ENCODE measurements at regions not wholly inside any gene's neighbourhood (a gene's known extent, or its start where the extent isn't known, plus 50 kb on each side); places are given as distances from the start of the nearest gene placed in this dataset.
"Not testable (repeated sequence)": the region's sequence is repeated elsewhere in the genome, so short reads cannot be mapped to it uniquely, and the experiment has no call there.

- in situ Hi-C loops (cut with HindIII; ENCODE audit: low sequenced_read_pairs) = no loop called here
Measured at GRCh38 chr2:234171666-234172065, 121.2 kb downstream of the SPP2 start.

DNA sequence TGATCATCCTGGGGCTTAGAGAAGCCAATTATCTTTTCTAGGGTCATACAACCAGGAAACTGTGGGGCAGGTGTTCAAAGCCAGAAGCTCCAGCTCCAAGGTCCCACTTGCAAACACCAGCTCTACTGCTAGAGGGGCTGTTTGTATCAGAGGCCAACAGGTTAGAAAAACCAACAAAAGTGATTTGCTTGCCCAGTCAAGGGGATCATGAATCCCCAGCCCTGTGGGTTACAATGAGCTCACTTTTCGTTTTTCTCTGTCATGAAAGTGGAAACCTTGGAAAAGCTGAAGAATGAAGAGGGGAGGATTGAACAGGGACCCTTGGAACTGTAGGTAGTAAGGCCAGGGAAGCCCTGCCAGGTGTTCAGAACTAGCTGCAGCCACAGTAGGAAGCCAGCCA lies 119.2 kb downstream of the SPP2 start:
- in situ Hi-C loops (cut with HindIII; ENCODE audit: low sequenced_read_pairs) = no loop called here

- in situ Hi-C loops (cut with HindIII; ENCODE audit: low sequenced_read_pairs) = not testable (repeated sequence)
Measured at GRCh38 chr2:234168605-234169570, 118.4 kb downstream of the SPP2 start.

DNA sequence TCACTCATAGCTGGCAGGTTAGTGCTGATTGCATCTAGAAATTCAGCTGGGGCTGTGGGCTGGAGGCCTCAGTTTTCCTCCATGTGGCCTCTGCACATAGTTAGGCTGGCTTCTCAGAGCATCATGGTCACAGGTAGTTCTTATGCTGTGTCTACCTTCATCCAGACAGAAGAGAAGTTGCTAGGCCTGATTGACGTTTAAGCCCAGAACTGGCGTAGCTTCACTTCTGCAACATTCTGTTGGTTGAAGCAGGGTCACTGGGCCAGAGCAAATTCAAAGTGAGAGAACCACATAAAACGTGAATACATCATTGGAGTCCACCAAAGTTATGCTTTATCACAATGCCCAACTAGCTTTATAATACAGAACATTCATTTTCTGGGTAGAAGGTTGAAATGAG lies 116.0 kb downstream of the SPP2 start:
- in situ Hi-C loops (cut with HindIII; ENCODE audit: low sequenced_read_pairs) = no loop called here

- in situ Hi-C loops (cut with HindIII; ENCODE audit: low sequenced_read_pairs) = no loop called here
Measured at GRCh38 chr2:234165421-234165820, 114.9 kb downstream of the SPP2 start.

DNA sequence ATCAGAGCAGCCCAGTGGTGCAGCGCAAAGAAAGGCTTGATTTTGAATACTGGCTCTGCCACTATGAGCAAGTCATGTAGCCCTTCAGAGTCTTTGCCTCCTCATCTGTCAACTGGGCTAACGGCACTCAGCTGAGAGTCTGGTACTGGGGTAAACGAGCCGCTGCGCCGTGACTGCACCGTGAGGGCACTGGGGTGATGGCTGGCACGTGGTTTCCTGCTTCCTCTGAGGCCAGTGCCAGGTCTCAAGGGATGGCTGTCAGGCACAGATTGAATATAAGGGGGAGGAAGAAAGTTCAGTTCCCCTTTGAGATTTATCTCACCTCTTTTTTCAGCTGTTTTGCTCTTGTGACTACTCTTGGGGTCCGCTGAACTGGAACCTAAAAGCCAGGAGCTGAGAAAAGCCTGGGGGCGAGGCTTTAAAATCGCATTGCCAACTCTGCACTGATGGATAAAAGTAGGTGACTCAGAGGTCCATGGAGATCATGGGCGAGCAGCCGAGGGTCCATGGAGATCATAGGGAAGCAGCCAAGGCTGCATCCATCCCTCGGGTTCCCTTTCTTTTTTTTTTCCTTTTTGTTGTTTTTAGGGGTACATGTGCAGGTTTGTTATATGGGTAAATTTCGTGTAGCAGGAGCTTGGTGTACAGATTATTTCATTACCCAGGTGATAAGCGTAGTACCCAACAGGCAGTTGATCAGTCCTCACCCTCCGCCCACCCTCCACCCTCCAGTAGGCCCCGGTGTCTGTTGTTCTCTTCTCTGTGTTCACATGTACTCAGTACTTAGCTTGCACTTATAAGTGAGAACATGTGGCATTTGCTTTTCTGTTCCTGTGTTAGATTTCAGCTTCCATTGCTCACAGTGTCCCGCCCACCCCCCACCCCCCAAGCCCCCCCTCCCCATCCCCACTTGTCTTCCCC lies 114.3 kb downstream of the SPP2 start:
- in situ Hi-C loops (cut with HindIII; ENCODE audit: low sequenced_read_pairs) = no loop called here

GRCh38 chr2:234163510-234164045 lies 113.1 kb downstream of the SPP2 start:
- in situ Hi-C loops (cut with HindIII; ENCODE audit: low sequenced_read_pairs) = no loop called here

- in situ Hi-C loops (cut with HindIII; ENCODE audit: low sequenced_read_pairs) = no loop called here
Measured at GRCh38 chr2:234162861-234163260, 112.4 kb downstream of the SPP2 start.

DNA sequence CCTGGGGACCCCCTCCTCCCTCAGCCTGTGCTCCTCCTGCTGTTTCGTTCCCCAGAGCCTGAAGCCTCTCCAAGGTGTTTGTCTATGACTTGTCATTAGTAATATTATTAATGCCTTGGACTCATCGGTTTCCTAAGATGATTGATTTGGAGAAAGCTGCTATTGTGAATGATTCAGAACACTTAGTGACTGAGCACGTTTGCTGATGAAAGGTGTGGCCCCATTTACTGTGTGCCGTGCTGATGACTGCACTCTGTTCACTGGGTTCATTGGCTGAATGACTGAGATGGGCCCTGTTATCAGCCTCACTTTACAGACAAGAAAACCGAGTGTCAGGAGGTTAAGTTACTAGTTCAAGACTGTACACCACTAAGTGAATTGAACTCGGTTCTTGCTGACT lies 111.4 kb downstream of the SPP2 start:
- in situ Hi-C loops (cut with HindIII; ENCODE audit: low sequenced_read_pairs) = no loop called here

- in situ Hi-C loops (cut with HindIII; ENCODE audit: low sequenced_read_pairs) = no loop called here
Measured at GRCh38 chr2:234158812-234159211, 108.3 kb downstream of the SPP2 start.

- in situ Hi-C loops (cut with HindIII; ENCODE audit: low sequenced_read_pairs) = no loop called here
Measured at GRCh38 chr2:234157817-234158588, 107.5 kb downstream of the SPP2 start.

- in situ Hi-C loops (cut with HindIII; ENCODE audit: low sequenced_read_pairs) = no loop called here
Measured at GRCh38 chr2:234156326-234156725, 105.8 kb downstream of the SPP2 start.

DNA sequence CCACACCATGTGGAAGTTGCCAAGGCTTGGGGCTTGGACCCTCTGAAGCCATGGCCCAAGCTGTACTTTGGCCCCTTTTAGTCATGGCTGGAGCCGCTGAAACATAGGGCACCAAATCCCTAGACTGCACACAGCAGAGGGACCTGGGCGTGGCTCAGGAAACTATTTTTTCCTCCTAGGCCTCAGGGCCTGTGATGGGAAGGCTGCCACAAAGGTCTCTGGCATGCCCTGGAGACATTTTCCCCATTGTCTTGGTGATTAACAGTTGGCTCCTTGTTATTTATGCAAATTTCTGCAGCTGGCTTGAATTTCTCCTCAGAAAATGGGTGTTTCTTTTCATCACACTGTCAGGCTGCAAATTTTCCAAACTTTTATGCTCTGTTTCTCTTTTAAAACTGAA lies 102.3 kb downstream of the SPP2 start:
- in situ Hi-C loops (cut with HindIII; ENCODE audit: low sequenced_read_pairs) = not testable (repeated sequence)

DNA sequence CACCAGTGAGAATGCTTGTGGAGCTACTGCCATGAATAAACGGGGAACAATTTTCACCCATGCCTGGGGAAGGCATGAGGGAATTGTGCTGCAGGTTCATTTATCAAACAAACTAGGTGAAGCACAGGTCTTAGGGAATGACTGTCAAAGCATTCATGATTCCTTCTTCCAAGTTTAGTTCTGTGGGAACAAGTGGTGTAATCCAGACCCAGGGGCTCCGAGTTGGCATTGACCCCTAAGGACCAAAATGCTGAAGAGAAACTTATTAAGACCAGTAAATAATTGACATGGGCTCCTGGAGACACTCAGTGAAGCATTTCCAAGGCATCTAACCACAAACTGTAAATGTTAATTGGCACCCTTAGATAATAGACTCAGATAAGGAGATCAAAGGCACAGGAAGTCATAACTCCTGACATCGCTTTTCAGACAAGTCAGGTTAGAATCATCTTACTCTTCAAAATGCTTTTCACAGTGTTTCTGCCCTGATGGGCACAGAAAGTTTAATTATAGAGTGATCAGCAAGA lies 96.9 kb downstream of the SPP2 start:
- in situ Hi-C loops (cut with HindIII; ENCODE audit: low sequenced_read_pairs) = no loop called here

- in situ Hi-C loops (cut with HindIII; ENCODE audit: low sequenced_read_pairs) = no loop called here
Measured at GRCh38 chr2:234146087-234146826, 95.8 kb downstream of the SPP2 start.

- in situ Hi-C loops (cut with HindIII; ENCODE audit: low sequenced_read_pairs) = no loop called here
Measured at GRCh38 chr2:234145511-234145910, 95.0 kb downstream of the SPP2 start.

DNA sequence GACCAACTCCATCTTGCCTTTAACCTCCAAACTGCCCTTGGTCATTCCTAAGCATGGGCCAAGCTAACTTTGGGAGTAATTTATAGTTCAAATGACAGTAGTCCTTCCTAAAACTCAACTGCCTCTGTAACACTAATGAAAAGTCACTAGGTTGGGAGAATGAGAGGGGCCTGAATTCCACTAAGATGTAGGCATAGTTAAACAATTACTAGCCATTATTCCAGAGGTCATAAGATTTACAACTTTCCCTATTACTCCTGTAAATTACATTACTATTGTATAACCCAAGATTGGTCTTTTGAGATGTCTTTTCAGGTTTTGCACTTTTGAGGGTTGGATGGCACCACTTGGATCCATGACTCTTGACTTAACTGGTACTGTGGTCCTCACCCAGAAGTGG lies 94.6 kb downstream of the SPP2 start:
- in situ Hi-C loops (cut with HindIII; ENCODE audit: low sequenced_read_pairs) = no loop called here

DNA sequence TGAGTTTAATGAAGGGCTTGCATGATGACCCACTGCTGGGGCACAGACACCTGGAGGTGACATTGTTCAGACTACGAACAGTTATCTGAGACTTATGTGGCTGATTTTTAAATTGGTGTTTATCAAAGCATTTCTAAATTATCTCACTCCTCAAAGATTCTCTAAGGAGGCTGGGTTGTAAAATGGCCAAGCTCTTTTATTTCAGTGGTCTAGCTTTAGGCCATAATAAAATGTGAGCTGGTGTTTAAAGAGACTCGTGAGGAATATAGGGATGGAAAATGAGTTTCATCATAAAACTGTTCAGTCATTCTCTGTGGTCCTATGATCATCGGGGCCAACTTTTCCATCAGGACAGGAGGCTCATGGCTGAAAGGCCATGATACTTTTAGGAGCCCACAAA lies 93.4 kb downstream of the SPP2 start:
- in situ Hi-C loops (cut with HindIII; ENCODE audit: low sequenced_read_pairs) = loop anchor here (5.0 kb wide), 2 partner anchors 63 to 103 kb away; no protein-coding TSS in a partner anchor

DNA sequence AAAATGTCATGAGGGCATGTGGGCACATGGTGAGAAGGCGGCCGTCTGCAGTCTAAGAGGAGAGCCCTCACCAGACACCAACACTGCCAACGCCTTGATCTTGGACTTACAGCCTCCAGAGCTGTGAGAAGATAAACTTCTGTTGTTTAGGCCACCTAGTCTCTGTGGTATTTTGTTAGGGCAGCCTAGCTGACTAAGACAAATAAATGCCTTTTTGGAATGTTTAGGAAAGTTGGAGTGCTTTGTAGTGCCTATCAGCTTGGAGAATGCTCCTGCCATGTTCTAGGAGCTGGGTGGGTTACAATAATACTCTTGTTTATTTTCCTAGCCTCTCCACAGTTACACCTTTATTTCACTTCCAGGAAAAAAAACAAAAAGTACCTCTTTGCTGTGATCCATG lies 92.0 kb downstream of the SPP2 start:
- in situ Hi-C loops (cut with HindIII; ENCODE audit: low sequenced_read_pairs) = loop anchor here (5.0 kb wide), 2 partner anchors 65 to 105 kb away; no protein-coding TSS in a partner anchor
